GM18873 (cell line): ENCODE measurements at regions not wholly inside any gene's neighbourhood (a gene's known extent, or its start where the extent isn't known, plus 50 kb on each side); places are given as distances from the start of the nearest gene placed in this dataset.

Source experiments
- ATAC-seq: cut with Tn5 transposase; IDR thresholded peaks from one replicate; pipeline ENCODE4 v1.9.1; 2021; ENCODE audit warnings: mild to moderate bottlenecking, moderate library complexity, moderate number of reproducible peaks; ENCODE audit not compliant: unreplicated experiment, low FRiP score

DNA sequence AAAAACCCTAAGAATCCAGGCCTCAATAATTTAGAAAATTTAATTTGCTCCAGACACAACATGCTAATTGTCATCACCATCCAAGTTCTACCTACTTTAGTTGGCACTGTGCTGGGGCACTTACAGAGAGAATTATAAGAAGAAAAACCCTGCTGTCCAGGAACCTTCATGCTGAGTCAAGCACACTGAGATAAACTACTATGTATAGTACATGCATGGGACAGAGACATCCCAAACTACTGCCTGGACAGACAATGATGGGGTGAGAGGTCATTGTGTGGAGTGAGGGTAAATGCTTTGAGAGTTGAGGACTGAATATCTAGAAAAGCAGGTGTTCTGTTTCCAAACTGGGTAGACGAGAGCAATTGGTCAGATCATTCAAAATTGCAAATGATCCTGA is 135.3 kb upstream of the CTTNBP2NL start:
- no peak for ATAC-seq

DNA sequence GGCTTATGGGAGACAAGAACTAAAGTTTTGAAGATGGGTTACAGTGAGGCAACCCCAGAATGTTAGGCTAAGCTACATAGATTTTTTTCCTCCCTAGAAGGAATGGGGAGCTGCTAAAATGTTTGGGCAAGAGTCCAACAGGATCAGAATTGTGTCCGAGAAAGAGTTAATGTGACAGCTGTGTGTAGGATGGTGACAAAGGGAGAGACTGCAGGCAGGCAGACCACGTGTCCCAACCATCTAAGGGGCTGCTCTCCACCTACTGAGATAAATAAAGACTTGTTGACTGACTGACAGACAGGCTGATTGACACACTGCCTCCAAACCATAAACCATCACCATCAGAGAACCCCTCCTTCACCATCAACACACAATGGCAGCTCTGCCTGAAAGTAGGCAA is 133.7 kb upstream of the CTTNBP2NL start:
- no peak for ATAC-seq

DNA sequence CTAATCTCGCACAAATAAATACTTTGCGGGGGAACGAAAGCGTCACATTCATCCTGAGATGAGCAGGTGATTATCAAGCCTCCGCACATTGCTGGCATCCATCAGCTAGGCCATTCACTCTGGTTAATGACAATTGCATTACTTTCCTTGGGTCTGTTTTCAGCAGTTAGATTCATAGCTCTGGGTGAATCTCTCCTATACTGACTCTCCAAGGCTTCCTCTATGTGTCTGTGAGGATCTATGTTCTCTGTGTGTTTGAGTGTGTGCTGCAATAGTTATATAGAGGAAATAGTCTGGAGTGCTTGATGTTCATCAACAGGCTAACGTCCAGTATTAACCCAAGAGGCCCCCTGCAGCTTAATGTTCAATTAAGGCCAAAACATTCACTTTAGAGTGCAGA is 133.0 kb upstream of the CTTNBP2NL start:
- ATAC-seq: no peak

DNA sequence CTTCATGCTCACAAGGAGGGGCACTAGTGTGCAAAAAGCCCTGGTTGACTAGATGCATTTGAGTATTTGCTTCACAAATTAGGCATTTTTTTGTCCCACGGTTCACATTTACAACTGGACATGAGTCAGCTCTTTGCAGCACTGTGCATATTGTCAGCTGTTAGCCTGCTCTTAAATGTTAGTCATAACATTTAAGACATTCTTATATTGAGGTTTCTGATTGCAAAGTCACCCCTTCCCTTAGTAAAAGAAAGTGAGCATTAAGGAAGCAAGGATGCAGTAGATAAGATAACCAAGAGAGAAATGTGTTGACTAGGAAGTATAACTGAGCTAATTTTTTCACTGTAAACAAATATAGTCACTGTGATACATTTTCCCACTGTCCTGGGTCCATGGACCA is 132.6 kb upstream of the CTTNBP2NL start:
- ATAC-seq: no peak

DNA sequence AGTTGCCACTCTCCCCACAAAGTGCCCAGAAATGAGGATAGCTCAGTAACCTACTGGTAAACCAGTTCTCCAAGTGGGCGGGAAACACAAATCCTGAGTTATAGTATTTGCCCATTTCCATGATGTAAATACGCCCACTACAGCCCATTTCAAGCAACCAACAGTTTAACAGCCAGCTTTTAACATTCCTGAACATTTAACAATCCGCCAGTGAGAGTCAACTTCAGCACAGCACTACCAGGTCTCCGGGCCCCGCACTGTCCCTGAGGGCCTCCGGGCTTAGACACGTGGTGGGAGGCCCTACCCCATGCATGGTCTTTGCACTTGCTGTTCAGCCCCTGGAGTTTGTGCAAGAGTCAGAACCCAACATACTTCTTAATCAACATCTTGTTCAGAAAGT is 132.0 kb upstream of the CTTNBP2NL start:
- ATAC-seq: no peak

DNA sequence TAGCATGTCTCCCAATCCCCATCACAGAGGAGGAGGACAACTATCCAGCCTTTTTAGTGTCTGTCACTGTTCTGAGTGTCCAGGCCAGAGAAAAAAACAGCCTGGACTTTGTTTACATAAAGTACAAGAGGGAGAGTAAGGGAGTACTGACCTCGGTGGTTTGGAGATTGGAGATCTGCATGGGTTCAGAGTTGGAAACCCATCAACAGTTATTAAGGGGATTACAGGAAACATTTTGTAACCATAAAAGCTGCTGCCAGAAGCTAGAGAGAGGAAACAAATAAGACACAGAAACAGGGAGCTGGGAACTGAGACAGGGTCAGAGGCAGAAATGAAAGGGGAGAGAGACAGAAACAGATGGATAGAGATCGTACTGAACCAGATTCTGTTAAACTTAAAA is 131.5 kb upstream of the CTTNBP2NL start:
- ATAC-seq: no peak

DNA sequence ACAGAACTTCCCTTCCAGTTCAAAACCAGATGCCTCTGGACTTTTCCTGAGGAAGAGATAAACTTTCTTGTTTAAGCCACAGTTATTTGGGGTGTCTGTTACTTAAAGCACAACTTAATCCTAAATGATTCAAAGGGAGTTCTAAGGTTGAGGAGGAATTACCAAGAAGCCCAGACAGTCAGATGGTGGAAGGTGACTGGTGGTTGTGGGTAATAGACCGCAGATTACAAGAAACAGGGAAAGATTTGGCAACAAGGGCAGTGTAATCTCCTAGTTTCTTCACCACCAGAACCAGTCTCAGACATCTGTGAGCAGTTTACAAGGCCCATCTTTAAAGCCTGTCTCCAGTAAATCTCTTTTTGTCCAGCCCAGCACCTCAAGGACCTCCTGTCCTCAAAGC is 130.1 kb upstream of the CTTNBP2NL start:
- ATAC-seq: no peak

DNA sequence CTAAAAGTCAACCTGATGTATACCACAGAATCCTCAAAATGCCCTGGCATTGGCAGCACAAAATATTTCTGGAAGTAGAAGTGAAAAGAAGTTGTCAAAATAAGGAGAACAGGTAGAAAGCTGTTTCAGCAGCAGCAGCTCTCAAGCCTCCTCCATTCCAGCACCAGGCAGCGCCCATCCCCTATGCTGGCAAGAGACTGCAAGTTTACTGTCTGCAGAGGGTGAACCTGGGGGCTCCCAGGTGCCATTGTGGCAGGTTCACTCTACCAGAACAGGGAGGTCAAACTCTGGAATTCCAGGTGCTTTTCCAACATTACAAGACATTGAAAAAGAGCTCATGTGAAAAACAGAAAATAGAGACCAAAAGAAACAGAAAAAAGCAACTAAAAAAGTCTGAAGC is 128.8 kb upstream of the CTTNBP2NL start:
- ATAC-seq: no peak

DNA sequence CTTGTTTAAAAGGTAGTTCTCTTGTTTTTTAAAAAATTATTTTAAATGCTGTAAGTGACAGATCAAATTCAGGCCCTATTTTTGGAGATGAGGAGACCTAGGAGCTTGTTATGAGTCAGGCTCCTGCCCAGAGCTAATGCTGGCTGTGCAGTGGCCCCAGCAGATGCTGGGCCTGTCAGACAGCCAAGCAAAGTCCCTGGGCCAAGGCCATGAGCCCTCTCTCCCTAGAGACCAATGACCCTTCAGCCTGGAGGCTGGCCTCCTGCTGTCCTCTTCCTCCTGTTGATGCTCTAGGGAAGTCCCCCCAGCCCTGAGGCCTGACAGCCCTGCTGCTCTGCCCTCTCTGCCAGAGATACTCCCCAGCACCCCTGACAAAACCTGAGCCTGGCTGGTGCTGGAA is 128.1 kb upstream of the CTTNBP2NL start:
- no peak for ATAC-seq

DNA sequence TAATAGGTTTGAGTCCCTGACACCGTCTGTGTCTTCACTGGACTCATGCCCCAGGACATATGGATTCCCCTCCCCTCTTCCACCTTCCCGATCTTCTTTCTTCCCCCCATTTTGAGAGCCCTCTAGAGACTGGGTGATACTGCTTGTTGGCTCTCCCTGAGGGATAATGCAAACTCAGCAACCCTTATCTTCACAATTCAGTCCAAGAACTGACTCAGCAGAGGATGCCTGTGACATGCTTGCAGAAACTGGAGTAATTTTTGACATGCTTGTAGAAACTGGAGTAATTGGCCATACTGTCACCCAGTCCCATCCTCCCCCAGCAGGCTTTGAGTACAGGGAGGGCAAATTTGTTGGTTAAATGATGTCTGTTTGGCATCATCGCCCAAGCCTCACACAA is 127.6 kb upstream of the CTTNBP2NL start:
- no peak for ATAC-seq

DNA sequence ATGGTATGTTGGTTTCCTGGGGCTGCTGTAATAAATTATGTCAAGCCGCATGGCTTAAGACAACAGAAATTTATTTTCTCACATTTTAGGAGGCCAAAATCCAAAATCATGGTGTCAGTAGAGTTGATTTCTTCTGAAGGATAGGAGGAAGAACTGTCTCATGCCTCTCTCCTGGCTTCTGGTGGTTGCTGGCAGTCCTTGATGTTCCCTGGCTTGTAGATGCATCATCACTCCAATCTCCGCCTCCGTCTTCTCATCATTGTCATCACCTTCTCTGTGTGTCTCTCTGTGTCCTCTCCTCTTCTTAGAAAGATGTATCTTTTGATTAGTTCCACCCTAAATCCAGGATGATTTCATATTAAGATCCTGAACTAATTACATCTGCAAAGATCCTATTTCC is 124.7 kb upstream of the CTTNBP2NL start:
- ATAC-seq: no peak

DNA sequence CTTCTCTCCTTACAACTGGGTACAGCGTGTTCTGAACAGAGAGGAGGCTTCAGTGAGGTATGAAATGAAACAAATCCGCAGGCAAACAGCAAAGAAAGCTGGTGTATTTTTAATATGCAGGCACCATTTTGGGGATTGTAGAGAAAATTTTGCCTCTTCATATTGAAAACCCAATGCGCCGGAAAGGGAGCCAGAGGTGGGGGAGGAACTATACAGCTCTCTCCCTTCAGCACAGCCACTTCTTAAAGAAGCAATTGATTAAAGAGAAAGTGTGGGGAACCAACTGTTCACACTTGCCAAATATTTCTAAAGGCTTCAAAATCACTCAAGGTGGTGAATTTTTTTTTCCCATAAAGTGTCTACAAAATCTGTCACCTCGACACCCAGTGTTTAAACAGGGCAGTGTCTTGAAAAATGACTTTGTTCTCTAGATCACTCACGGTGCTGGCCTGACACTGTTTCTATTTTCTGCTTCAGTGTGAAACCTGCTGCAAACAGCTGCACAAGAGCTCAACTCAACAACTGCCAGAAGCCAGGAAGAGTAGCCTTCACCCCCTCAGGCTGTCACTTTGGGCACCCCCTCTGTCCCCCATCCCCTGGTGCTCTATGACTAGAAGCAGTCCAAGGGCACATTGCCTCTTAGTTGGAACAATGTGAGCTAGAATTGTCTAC is 123.8 kb upstream of the CTTNBP2NL start:
- no peak for ATAC-seq

DNA sequence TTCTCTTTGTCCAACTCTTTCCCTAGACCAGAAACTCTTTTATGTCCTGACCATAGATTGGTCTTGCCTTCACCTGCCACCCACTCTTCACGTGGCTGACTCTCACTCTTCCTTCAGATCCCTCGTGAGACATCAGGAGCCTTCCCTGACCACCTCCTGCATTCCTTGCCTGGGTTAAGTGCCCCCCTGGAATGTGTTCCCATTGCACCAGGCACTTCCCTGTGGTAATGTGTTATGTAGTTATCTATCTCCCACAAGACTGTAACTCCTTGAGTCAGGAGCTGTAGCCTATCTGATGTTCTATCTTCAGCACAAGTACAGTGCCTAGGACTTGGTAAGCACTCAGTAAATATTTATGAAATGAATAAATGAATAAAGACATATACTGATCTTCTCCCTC is 111.2 kb upstream of the CTTNBP2NL start:
- ATAC-seq: no peak

DNA sequence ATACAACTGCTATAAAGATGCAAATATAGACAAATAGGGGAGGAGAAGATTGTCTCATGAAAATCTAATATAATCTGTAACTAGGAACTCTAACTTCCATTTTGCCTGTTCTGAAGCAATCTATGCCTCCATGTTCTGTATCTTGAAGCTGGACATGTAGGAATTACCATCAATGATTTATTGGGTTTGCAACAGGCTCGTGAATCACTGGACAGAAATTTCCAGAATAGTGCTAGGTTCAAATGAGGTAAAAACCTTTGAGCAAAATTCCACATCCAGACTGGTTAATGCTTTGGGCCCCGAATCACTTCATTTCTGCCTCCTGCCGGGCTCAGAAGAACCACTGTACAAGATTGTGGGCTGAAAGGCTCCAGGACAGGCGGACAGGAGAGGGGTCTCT is 110.7 kb upstream of the CTTNBP2NL start:
- ATAC-seq: no peak

DNA sequence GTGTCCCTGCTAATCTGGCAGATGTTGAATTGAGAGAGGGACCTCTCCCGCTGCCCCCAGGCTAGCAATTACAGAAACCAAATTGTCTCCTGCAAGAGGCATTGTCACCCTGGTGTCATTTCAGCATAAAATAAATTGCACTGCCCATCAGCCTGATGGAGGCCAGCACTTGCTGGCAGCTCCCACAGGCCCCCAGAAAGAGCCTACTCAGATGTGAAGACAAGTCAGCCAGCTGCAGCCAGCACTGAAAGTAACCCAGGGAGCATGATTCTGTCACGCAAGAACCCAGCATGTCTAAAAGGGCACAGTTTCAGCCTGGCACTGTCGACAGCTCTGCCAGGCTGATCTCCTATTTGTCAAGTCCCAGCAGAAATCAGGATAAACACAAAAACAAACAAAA is 110.3 kb upstream of the CTTNBP2NL start:
- ATAC-seq: no peak

DNA sequence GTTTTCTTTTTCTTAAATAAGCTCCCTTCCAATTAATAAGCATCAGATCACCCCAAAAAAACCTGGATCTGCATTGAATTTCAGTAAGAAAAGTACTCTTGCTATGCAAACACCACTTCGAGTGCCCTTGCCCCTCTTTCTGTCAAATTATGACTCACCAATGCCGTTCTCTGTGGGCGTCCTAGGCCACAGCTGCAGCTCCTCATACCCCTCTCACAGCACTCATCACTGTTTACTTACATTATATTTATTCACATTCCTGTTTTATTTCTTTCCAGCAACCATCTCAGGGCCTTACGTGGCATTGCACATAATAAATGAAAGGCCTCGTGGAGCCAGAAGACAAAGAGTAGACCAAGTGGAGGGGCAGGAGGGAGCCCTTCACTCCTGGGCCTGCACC is 99.1 kb upstream of the CTTNBP2NL start:
- ATAC-seq: no peak

DNA sequence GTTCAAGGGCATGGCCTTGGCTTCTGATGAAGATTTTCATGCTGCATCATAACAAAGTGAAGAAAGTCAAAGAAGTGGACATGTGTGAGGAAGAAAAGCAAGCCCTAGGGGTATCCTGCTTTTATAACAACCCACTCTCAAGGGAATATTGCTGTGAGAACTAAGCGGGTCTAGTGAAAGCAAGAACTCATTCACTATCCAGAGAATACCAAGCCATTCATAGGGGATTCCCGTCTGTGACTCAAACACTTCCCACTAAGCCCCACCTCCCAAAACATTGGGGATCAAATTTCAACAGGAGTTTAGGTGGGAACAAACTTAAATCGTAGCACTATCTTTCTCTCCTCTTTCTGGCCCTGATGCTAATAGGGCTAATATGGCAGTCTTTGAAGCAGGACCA is 98.5 kb upstream of the CTTNBP2NL start:
- no peak for ATAC-seq

DNA sequence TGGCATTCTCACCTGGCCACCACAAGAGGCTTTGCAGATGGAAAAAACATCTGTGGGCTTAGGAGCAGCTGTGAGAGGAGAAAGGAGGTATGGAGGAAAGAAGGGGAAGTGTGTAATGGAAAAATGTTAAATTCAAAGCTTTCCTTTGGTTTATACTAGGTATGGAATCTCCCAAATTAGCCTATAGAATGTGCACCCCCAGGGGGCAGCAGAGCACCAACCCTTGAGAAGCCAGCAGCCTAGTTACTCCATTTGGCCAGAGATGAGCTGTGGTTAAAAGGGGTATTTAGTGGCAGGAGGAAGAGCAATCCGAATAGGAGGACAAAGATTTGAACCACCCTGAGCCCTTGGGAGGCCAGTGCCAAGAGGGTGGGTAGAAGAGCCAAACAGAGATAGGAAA is 97.5 kb upstream of the CTTNBP2NL start:
- ATAC-seq: no peak

DNA sequence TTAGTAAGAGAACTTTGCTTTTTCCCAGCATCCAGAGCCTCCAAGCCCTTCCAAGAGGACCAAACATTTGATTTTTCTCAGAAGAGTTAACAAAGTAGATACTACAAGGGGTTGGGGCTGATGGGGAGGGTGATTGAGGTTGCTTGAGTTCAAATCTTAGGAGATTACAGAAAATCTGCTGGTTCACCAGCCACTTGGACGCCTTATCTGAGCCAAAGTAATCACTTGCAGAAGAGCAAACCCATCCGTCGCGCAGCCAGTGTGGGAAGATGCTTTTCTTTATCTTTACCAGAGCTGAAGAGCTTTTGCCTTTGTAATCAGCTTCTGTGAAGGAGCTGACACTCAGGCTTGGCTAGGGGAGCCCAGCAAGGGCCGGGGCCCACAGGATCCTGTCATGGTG is 91.9 kb upstream of the CTTNBP2NL start:
- ATAC-seq: no peak

DNA sequence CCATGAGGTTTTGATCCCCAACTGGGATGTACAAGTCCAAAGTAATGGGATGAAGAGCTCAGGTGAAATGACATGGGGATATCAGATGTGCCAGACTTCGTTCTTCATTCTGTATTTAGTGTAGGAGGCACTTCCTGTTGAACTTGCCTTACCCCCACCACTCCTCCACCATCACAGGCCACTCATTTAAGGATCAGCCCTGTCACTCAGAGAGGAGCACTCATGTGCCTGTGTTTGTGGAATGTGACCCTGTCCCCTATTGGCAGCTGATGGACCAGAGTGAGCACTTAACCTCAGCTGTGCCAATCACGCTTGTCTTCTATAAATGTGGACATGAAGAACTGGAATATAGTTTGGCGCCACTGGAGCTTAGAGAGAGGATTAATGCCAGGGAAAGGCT is 91.4 kb upstream of the CTTNBP2NL start:
- no peak for ATAC-seq

DNA sequence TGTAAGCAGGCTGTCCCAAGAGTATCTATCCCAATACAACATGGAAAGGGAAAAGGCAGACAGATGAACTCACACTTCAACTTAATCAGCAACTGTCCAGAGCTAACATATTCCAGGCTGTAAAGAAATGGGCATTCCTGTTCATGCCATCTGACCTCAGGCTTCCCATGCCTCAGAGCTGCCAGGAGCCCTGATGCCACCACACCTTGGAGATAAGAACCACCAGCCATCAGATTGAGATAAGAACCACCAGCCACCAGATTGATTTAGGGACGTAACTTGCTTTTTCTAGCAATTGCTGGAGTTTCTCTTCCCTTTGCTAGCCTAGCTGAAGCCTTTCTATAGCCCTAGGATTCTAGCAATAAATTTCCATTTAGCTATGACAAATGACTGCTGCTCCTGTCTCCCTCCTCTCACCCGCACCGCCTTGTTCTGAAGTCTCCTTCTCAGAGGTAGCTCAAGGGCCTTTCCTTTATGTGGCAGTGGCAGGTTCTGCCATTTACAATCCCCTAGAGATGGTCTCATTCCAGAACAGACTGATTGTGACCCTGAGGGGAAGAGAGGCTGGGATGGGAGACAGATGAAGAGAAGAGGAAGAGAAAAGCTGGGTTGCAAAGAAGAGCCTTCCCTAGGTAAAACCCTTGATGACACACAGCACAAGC is 88.0 kb upstream of the CTTNBP2NL start:
- ATAC-seq: no peak

DNA sequence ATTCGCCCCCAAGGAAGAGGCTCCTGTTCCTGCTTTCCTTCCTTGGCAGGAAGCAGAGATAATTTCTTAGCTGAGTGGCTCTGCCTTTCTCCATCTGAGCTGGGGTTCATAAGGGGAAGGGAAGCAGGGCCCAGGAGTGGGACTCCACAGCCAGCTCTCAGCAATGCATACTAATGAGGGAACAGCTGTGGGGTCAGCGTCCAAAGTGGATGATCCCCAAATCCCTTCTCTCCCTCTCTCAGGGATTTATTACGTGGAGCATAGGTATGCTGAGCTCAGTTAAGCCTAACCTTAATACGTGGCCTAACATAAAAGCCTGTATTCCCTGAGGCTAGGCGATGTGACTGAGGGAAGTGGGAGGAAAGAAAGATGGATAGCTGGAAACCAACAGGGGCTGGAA is 87.3 kb upstream of the CTTNBP2NL start:
- ATAC-seq: no peak

DNA sequence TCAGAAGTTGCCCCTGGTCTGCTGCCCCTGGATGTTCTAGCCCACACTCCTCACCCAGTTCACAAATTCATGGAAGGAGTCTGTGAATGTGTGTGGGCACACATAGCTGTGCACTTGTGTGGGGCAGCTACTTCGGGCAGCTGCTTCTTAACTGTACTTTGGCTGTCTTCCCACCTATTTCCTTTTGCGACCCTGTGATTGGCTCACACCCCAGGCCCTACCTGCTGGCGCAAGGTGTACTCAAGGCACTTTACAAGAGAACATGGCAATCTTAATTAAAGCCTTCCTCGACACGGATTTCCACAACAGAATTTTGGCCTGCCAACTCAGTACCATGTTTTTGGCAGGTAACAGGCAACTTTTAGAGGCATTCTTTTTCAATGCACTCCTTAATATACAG is 86.5 kb upstream of the CTTNBP2NL start:
- no peak for ATAC-seq
